GM12891 (cell line): ENCODE measurements at regions not wholly inside any gene's neighbourhood (a gene's known extent, or its start where the extent isn't known, plus 50 kb on each side); places are given as distances from the start of the nearest gene placed in this dataset.

ENCODE experiments used
- DNase-seq: peaks from one replicate; pipeline ENCODE4 v3.0.0; 2011; ENCODE audit warnings: low spot score; ENCODE audit not compliant: insufficient read length
- FAIRE-seq: peaks from 2 replicates; lab custom pipeline; 2011; peaks lifted over from hg19 to GRCh38; lab: Jason Lieb, UNC
- PAX5 ChIP-seq: IDR thresholded peaks from 2 replicates; pipeline ENCODE4 v1.6.1; 2011; ENCODE audit warnings: low read length, moderate library complexity, mild to moderate bottlenecking; ENCODE audit not compliant: insufficient read depth, severe bottlenecking
- POLR2A ChIP-seq: IDR thresholded peaks from 2 replicates; pipeline ENCODE4 v1.6.1; 2011; ENCODE audit warnings: low read depth, low read length, control low read depth
- POLR2AphosphoS5 ChIP-seq: IDR thresholded peaks from 2 replicates; pipeline ENCODE4 v1.6.1; 2011; ENCODE audit warnings: low read depth, low read length, control low read depth
- POU2F2 ChIP-seq: IDR thresholded peaks from 2 replicates; pipeline ENCODE4 v1.6.1; 2011; ENCODE audit warnings: low read depth, mild to moderate bottlenecking, control low read depth, low read length, moderate library complexity
- SPI1 ChIP-seq: IDR thresholded peaks from 2 replicates; pipeline ENCODE4 v1.6.1; 2011; ENCODE audit warnings: low read depth, low read length, control low read depth
- TAF1 ChIP-seq: IDR thresholded peaks from 2 replicates; pipeline ENCODE4 v1.6.1; 2011; ENCODE audit warnings: low read depth, low read length, control low read depth

- TF ChIP-seq PAX5 = no peak
- TF ChIP-seq POU2F2 = no peak
- no peak for TF ChIP-seq POLR2A
- TF ChIP-seq POLR2AphosphoS5 = no peak
- no peak for TF ChIP-seq TAF1
- TF ChIP-seq SPI1 = no peak
- FAIRE-seq (no peak), DNase-seq (no peak)
These were observed 719.0 kb upstream of the SLC39A10 start for GRCh38 chr2:194938066-194938465.

- DNase-seq (no peak), FAIRE-seq (no peak)
- TF ChIP-seq POU2F2 = no peak
- no peak for TF ChIP-seq PAX5
- no peak for TF ChIP-seq POLR2AphosphoS5
- TF ChIP-seq TAF1 = no peak
- no peak for TF ChIP-seq SPI1
- TF ChIP-seq POLR2A = no peak
These were observed 729.5 kb upstream of the SLC39A10 start for GRCh38 chr2:194927489-194927888.

- FAIRE-seq = no peak
- no peak for TF ChIP-seq PAX5
- TF ChIP-seq SPI1 = no peak
- TF ChIP-seq POU2F2 = no peak
- no peak for TF ChIP-seq TAF1
These were observed 730.2 kb upstream of the SLC39A10 start for GRCh38 chr2:194926873-194927272.

GRCh38 chr2:194925742-194926141, 731.3 kb upstream of the SLC39A10 start:
- FAIRE-seq (no peak), DNase-seq (no peak)
- TF ChIP-seq POLR2A = no peak
- TF ChIP-seq TAF1 = no peak
- TF ChIP-seq POU2F2 = no peak
- TF ChIP-seq SPI1 = no peak
- no peak for TF ChIP-seq PAX5
- no peak for TF ChIP-seq POLR2AphosphoS5

More at GRCh38 chr2:194926873-194927272, 730.2 kb upstream of the SLC39A10 start:
- no peak for DNase-seq

- no peak for TF ChIP-seq POLR2AphosphoS5
- no peak for TF ChIP-seq POLR2A
- TF ChIP-seq TAF1 = no peak
- TF ChIP-seq PAX5 = no peak
- FAIRE-seq (no peak), DNase-seq (no peak)
These were observed 739.5 kb upstream of the SLC39A10 start for GRCh38 chr2:194917519-194917918.

GRCh38 chr2:194915485-194915884, 741.5 kb upstream of the SLC39A10 start:
- FAIRE-seq (no peak), DNase-seq (no peak)
- no peak for TF ChIP-seq POU2F2
- TF ChIP-seq POLR2AphosphoS5 = no peak
- TF ChIP-seq SPI1 = no peak
- no peak for TF ChIP-seq POLR2A
- no peak for TF ChIP-seq TAF1
- TF ChIP-seq PAX5 = no peak

- FAIRE-seq = no peak
- DNase-seq = no peak
- TF ChIP-seq TAF1 (no peak), POLR2AphosphoS5 (no peak), SPI1 (no peak), POU2F2 (no peak), PAX5 (no peak), POLR2A (no peak)
These were observed 749.5 kb upstream of the SLC39A10 start for GRCh38 chr2:194907569-194907968.

- DNase-seq = no peak
- no peak for TF ChIP-seq POLR2A
- no peak for TF ChIP-seq PAX5
- no peak for TF ChIP-seq TAF1
- TF ChIP-seq POU2F2 = no peak
- TF ChIP-seq POLR2AphosphoS5 = no peak
- TF ChIP-seq SPI1 = no peak
- no peak for FAIRE-seq
These were observed 760.2 kb upstream of the SLC39A10 start for GRCh38 chr2:194896871-194897270.

GRCh38 chr2:194883711-194884110, 773.3 kb upstream of the SLC39A10 start:
- TF ChIP-seq TAF1 (no peak), POLR2A (no peak), PAX5 (no peak), SPI1 (no peak), POU2F2 (no peak)
- DNase-seq (no peak), FAIRE-seq (no peak)

- no peak for FAIRE-seq
- TF ChIP-seq POLR2A (no peak), POLR2AphosphoS5 (no peak), SPI1 (no peak), POU2F2 (no peak), TAF1 (no peak), PAX5 (no peak)
- DNase-seq = no peak
These were observed 786.0 kb upstream of the SLC39A10 start for GRCh38 chr2:194870974-194871535.
